ENCODE measurements at regions not wholly inside any gene's neighbourhood (a gene's known extent, or its start where the extent isn't known, plus 50 kb on each side); places are given as distances from the start of the nearest gene placed in this dataset.

- intact Hi-C loops (cut with DNase I): no loop called here
- Histone ChIP-seq H3K27me3 (peaks cover 0 to 15% (median 0%) of the 10 kb centered on the region in 9 donors), H3K4me3 (no peak overlapping the region), H3K9me3 (peaks cover 0 to 3% (median 0%) of the 10 kb centered on the region in 12 donors), H3K36me3 (no peaks in the 10 kb centered on the region), H3K27ac (no peak overlapping the region), H3K4me1 (no peaks in the 10 kb centered on the region)
- TF ChIP-seq POLR2A (IDR thresholded peaks at IDR 0.05): no peak
- TF ChIP-seq CTCF (IDR thresholded peaks at IDR 0.05): no peak
- WGBS, 4 donors: 56 to 77% (median 68%) methylated on average over 2 of the region's 2 CpGs
- no peak for DNase-seq
- no peak for ATAC-seq
These were observed 214.9 kb upstream of the RPS6KA3 start for GRCh38 chrX:20481632-20482031.

GRCh38 chrX:20479896-20480295 lies 213.2 kb upstream of the RPS6KA3 start:
- intact Hi-C loops (cut with DNase I): no loop called here
- Histone ChIP-seq H3K36me3 (no peaks in the 10 kb centered on the region), H3K9me3 (peaks cover 0 to 3% (median 0%) of the 10 kb centered on the region in 12 donors), H3K27me3 (peaks cover 0 to 15% (median 0%) of the 10 kb centered on the region in 9 donors), H3K4me1 (no peaks in the 10 kb centered on the region), H3K4me3 (no peak overlapping the region), H3K27ac (no peak overlapping the region)
- TF ChIP-seq POLR2A (IDR thresholded peaks at IDR 0.05): no peak
- TF ChIP-seq CTCF (IDR thresholded peaks at IDR 0.05): no peak
- no peak for ATAC-seq
- 76 to 87% (median 84%) methylated on average over 4 of the region's 4 CpGs for WGBS, 4 donors
- no peak for DNase-seq

- Histone ChIP-seq H3K27ac (no peak overlapping the region), H3K9me3 (peaks cover 0 to 3% (median 0%) of the 10 kb centered on the region in 12 donors), H3K4me3 (no peak overlapping the region), H3K4me1 (no peaks in the 10 kb centered on the region), H3K27me3 (peaks cover 0 to 15% (median 0%) of the 10 kb centered on the region in 9 donors), H3K36me3 (no peaks in the 10 kb centered on the region)
- 62 to 85% (median 74%) methylated on average over 2 of the region's 2 CpGs for WGBS, 4 donors
- TF ChIP-seq CTCF (IDR thresholded peaks at IDR 0.05): no peak
- DNase-seq (no peak), ATAC-seq (no peak)
- intact Hi-C loops (cut with DNase I): no loop called here
These were observed 212.3 kb upstream of the RPS6KA3 start for GRCh38 chrX:20479048-20479447.

- Histone ChIP-seq H3K4me1 (no peaks in the 10 kb centered on the region), H3K4me3 (no peak overlapping the region), H3K9me3 (no peaks in the 10 kb centered on the region), H3K27ac (no peak overlapping the region), H3K27me3 (peaks cover 0 to 15% (median 0%) of the 10 kb centered on the region in 9 donors), H3K36me3 (no peaks in the 10 kb centered on the region)
- ATAC-seq (no peak), DNase-seq (no peak)
- TF ChIP-seq POLR2A (IDR thresholded peaks at IDR 0.05) (no peak), CTCF (IDR thresholded peaks at IDR 0.05) (no peak)
- intact Hi-C loops (cut with DNase I): no loop called here
- 73 to 81% (median 76%) methylated on average over 8 of the region's 8 CpGs for WGBS, 4 donors
These were observed 211.3 kb upstream of the RPS6KA3 start for GRCh38 chrX:20477836-20478524.
